RWPE1 (cell line): ENCODE measurements at regions not wholly inside any gene's neighbourhood (a gene's known extent, or its start where the extent isn't known, plus 50 kb on each side); places are given as distances from the start of the nearest gene placed in this dataset.

Source experiments
- CTCF ChIA-PET: fragments of 350-600 bp; sonication (Branson Sonifier 250); formaldehyde crosslinking; extraction: SDS; loops from one replicate; lab custom pipeline; 2021; lab: Yijun Ruan, JAX
- POLR2A ChIA-PET: fragments of 400-600 bp; formaldehyde crosslinking; extraction: SDS; loops from one replicate; lab custom pipeline; 2020; ENCODE audit warnings: antibody characterized with exemption; ENCODE audit not compliant: low non-redundant PET; lab: Yijun Ruan, JAX
- DNase-seq: peaks from one replicate; pipeline ENCODE4 v3.0.0; 2012; ENCODE audit warnings: low spot score
- H3K27ac ChIP-seq: fragments of 450-650 bp; 2 replicates; pipeline ENCODE4 v1.5.1; 2017
- TF ChIP-seq, protein P1 (sequence below): fragments of 450-650 bp; conservative IDR thresholded peaks from 2 replicates; pipeline ENCODE4 v1.5.1; 2017; ENCODE audit warnings: low read depth, mild to moderate bottlenecking

GRCh38 chr5:105963696-105964255 is 1707.0 kb downstream of the EFNA5 start:
- ChIA-PET POLR2A (no interaction called here), CTCF (no interaction called here)
- TF ChIP-seq, protein P1, sequence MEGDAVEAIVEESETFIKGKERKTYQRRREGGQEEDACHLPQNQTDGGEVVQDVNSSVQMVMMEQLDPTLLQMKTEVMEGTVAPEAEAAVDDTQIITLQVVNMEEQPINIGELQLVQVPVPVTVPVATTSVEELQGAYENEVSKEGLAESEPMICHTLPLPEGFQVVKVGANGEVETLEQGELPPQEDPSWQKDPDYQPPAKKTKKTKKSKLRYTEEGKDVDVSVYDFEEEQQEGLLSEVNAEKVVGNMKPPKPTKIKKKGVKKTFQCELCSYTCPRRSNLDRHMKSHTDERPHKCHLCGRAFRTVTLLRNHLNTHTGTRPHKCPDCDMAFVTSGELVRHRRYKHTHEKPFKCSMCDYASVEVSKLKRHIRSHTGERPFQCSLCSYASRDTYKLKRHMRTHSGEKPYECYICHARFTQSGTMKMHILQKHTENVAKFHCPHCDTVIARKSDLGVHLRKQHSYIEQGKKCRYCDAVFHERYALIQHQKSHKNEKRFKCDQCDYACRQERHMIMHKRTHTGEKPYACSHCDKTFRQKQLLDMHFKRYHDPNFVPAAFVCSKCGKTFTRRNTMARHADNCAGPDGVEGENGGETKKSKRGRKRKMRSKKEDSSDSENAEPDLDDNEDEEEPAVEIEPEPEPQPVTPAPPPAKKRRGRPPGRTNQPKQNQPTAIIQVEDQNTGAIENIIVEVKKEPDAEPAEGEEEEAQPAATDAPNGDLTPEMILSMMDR, result no peak
- DNase-seq, result no peak
- H3K27ac ChIP-seq, result no peak overlapping the region

GRCh38 chr5:105961572-105961971 is 1709.2 kb downstream of the EFNA5 start:
- no peak overlapping the region for H3K27ac ChIP-seq
- POLR2A ChIA-PET, result no interaction called here
- DNase-seq, result no peak
- TF ChIP-seq, protein P1, result no peak
- CTCF ChIA-PET, result no interaction called here

GRCh38 chr5:105956456-105957196 is 1714.1 kb downstream of the EFNA5 start:
- TF ChIP-seq, protein P1, result no peak
- CTCF ChIA-PET, result no interaction called here
- DNase-seq, result no peak
- POLR2A ChIA-PET, result no interaction called here
- H3K27ac ChIP-seq, result no peak overlapping the region

DNA sequence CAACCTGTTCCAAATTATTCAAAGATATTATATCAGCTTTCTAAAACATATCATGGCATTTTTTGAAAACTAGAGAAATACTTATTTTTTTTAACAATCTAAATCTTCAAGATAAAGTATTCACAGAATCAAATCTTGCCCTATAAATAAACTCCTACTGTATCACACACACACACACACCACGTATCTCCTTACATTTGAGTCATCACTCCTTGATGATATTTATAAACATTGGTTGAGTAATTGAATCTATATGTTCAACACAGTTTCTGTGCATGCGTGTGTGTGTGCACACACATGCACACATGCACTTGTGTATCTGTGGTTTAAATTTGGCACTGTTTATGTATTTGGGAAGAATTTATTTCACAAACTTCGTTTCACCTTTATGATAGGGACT is 1716.4 kb downstream of the EFNA5 start:
- TF ChIP-seq, protein P1, result no peak
- ChIA-PET CTCF (interaction anchor here (0.6 kb wide), 1 partner anchor 147 kb away, joined by 4 read pairs; no protein-coding TSS in a partner anchor), POLR2A (no interaction called here)
- no peak for DNase-seq
- no peak overlapping the region for H3K27ac ChIP-seq

- H3K27ac ChIP-seq, result no peak overlapping the region
- TF ChIP-seq, protein P1, result no peak
- CTCF ChIA-PET, result no interaction called here
- POLR2A ChIA-PET, result no interaction called here
- DNase-seq, result no peak
Observed at GRCh38 chr5:105953616-105954015, 1717.1 kb downstream of the EFNA5 start.

DNA sequence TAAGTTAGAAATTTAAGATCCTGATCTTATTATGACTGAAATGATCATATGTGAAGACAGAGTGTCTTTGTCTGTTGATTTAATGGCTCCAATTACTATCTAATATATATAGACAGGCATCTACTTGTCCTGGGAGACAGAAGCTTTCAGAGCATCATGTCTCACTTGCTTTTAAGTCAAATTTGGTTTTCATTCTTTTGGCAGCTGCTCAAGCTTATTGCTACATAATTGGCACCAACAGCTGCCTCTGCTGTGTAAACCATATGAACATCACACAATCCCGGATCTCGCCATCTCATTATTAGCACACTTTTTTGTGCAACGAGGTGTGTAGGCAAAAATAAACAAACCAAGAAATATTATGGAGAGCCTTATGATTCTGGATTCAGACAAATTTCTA is 1717.9 kb downstream of the EFNA5 start:
- CTCF ChIA-PET, result no interaction called here
- POLR2A ChIA-PET, result no interaction called here
- no peak overlapping the region for H3K27ac ChIP-seq
- TF ChIP-seq, protein P1, result no peak
- DNase-seq, result no peak
